ENCODE measurements at regions not wholly inside any gene's neighbourhood (a gene's known extent, or its start where the extent isn't known, plus 50 kb on each side); places are given as distances from the start of the nearest gene placed in this dataset.

DNA sequence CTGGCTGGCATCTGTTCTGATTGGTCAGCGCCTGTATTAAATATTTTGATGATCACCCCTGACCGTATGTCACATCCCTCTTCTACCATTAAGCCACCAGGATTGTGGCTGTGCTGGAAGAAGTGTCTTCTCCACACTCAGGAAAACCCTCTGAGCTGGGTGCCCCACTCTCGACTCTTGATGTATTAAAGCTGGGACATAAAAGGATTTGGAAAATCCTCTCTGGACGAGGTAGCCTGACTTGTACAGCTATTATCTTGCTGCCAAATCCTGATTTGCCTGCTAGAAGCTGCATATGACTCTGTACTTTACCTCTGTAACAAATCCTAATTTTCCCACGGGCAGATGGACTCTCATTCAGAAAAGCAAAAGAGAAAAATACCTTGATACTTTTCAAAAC lies 161.0 kb downstream of the SLC28A3 start:
- TF ChIP-seq, protein P1, sequence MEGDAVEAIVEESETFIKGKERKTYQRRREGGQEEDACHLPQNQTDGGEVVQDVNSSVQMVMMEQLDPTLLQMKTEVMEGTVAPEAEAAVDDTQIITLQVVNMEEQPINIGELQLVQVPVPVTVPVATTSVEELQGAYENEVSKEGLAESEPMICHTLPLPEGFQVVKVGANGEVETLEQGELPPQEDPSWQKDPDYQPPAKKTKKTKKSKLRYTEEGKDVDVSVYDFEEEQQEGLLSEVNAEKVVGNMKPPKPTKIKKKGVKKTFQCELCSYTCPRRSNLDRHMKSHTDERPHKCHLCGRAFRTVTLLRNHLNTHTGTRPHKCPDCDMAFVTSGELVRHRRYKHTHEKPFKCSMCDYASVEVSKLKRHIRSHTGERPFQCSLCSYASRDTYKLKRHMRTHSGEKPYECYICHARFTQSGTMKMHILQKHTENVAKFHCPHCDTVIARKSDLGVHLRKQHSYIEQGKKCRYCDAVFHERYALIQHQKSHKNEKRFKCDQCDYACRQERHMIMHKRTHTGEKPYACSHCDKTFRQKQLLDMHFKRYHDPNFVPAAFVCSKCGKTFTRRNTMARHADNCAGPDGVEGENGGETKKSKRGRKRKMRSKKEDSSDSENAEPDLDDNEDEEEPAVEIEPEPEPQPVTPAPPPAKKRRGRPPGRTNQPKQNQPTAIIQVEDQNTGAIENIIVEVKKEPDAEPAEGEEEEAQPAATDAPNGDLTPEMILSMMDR (IDR thresholded peaks at IDR 0.05): no peak
- no peak for TF ChIP-seq JUN (CRISPR knock-in tag; IDR thresholded peaks at IDR 0.05)
- TF ChIP-seq NR2C2 (CRISPR knock-in tag; IDR thresholded peaks at IDR 0.05): no peak
- TF ChIP-seq, protein P2, sequence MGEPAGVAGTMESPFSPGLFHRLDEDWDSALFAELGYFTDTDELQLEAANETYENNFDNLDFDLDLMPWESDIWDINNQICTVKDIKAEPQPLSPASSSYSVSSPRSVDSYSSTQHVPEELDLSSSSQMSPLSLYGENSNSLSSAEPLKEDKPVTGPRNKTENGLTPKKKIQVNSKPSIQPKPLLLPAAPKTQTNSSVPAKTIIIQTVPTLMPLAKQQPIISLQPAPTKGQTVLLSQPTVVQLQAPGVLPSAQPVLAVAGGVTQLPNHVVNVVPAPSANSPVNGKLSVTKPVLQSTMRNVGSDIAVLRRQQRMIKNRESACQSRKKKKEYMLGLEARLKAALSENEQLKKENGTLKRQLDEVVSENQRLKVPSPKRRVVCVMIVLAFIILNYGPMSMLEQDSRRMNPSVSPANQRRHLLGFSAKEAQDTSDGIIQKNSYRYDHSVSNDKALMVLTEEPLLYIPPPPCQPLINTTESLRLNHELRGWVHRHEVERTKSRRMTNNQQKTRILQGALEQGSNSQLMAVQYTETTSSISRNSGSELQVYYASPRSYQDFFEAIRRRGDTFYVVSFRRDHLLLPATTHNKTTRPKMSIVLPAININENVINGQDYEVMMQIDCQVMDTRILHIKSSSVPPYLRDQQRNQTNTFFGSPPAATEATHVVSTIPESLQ (CRISPR knock-in tag; IDR thresholded peaks at IDR 0.05): no peak
- TF ChIP-seq ATF1 (CRISPR knock-in tag; IDR thresholded peaks at IDR 0.05): no peak
- TF ChIP-seq, protein P3, sequence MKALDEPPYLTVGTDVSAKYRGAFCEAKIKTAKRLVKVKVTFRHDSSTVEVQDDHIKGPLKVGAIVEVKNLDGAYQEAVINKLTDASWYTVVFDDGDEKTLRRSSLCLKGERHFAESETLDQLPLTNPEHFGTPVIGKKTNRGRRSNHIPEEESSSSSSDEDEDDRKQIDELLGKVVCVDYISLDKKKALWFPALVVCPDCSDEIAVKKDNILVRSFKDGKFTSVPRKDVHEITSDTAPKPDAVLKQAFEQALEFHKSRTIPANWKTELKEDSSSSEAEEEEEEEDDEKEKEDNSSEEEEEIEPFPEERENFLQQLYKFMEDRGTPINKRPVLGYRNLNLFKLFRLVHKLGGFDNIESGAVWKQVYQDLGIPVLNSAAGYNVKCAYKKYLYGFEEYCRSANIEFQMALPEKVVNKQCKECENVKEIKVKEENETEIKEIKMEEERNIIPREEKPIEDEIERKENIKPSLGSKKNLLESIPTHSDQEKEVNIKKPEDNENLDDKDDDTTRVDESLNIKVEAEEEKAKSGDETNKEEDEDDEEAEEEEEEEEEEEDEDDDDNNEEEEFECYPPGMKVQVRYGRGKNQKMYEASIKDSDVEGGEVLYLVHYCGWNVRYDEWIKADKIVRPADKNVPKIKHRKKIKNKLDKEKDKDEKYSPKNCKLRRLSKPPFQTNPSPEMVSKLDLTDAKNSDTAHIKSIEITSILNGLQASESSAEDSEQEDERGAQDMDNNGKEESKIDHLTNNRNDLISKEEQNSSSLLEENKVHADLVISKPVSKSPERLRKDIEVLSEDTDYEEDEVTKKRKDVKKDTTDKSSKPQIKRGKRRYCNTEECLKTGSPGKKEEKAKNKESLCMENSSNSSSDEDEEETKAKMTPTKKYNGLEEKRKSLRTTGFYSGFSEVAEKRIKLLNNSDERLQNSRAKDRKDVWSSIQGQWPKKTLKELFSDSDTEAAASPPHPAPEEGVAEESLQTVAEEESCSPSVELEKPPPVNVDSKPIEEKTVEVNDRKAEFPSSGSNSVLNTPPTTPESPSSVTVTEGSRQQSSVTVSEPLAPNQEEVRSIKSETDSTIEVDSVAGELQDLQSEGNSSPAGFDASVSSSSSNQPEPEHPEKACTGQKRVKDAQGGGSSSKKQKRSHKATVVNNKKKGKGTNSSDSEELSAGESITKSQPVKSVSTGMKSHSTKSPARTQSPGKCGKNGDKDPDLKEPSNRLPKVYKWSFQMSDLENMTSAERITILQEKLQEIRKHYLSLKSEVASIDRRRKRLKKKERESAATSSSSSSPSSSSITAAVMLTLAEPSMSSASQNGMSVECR (CRISPR knock-in tag; IDR thresholded peaks at IDR 0.05; ENCODE audit: borderline replicate concordance): no peak
- TF ChIP-seq ZNF263 (CRISPR knock-in tag; IDR thresholded peaks at IDR 0.05; ENCODE audit: low read depth): no peak
- TF ChIP-seq, protein P4, sequence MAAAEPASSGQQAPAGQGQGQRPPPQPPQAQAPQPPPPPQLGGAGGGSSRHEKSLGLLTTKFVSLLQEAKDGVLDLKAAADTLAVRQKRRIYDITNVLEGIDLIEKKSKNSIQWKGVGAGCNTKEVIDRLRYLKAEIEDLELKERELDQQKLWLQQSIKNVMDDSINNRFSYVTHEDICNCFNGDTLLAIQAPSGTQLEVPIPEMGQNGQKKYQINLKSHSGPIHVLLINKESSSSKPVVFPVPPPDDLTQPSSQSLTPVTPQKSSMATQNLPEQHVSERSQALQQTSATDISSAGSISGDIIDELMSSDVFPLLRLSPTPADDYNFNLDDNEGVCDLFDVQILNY (CRISPR knock-in tag; IDR thresholded peaks at IDR 0.05): no peak
- no peak for TF ChIP-seq ZNF232 (CRISPR knock-in tag; IDR thresholded peaks at IDR 0.05)
- TF ChIP-seq, protein P5, sequence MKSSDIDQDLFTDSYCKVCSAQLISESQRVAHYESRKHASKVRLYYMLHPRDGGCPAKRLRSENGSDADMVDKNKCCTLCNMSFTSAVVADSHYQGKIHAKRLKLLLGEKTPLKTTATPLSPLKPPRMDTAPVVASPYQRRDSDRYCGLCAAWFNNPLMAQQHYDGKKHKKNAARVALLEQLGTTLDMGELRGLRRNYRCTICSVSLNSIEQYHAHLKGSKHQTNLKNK (CRISPR knock-in tag; IDR thresholded peaks at IDR 0.05): no peak
- no peak for TF ChIP-seq ZNF138 (CRISPR knock-in tag; conservative IDR thresholded peaks at IDR 0.05)
